Calu3 (cell line): ENCODE measurements at regions not wholly inside any gene's neighbourhood (a gene's known extent, or its start where the extent isn't known, plus 50 kb on each side); places are given as distances from the start of the nearest gene placed in this dataset.

Experiments used
- BruUV-seq: library from RNA; stranded (reverse); fragments of 400-500 nt; replicated peaks from 2 replicates; lab custom pipeline; 2021; lab: Mats Ljungman, UMichigan
- CTCF ChIA-PET: fragments of 300-600 bp; sonication (Branson Sonifier 250); formaldehyde crosslinking; loops from one replicate; lab custom pipeline; 2022; ENCODE audit warnings: antibody characterized with exemption; lab: Charles Lee
- DNase-seq: peaks from one replicate; pipeline ENCODE4 v3.0.0; 2022
- H3K27ac Mint-ChIP-seq: one replicate; pipeline ENCODE4 v1.8.0; 2022; ENCODE audit warnings: mixed read lengths; ENCODE audit not compliant: unreplicated experiment
- H3K27me3 Mint-ChIP-seq: one replicate; pipeline ENCODE4 v1.8.0; 2022; ENCODE audit warnings: mixed read lengths; ENCODE audit not compliant: unreplicated experiment
- H3K36me3 Mint-ChIP-seq: one replicate; pipeline ENCODE4 v1.8.0; 2022; ENCODE audit warnings: mild to moderate bottlenecking, moderate library complexity, mixed read lengths; ENCODE audit not compliant: insufficient read depth, unreplicated experiment
- H3K4me1 Mint-ChIP-seq: one replicate; pipeline ENCODE4 v1.8.0; 2022; ENCODE audit warnings: mild to moderate bottlenecking, low read depth, mixed read lengths; ENCODE audit not compliant: unreplicated experiment
- H3K4me3 Mint-ChIP-seq: one replicate; pipeline ENCODE4 v1.8.0; 2022; ENCODE audit warnings: mild to moderate bottlenecking, low read depth, moderate library complexity, mixed read lengths; ENCODE audit not compliant: unreplicated experiment
- H3K9me3 Mint-ChIP-seq: one replicate; pipeline ENCODE4 v1.8.0; 2022; ENCODE audit warnings: low read depth, mixed read lengths; ENCODE audit not compliant: unreplicated experiment
- CTCF ChIP-seq: fragments of 200-600 bp; IDR thresholded peaks from one replicate; pipeline ENCODE4 v1.8.0; 2022; ENCODE audit warnings: antibody characterized with exemption; ENCODE audit not compliant: unreplicated experiment
- intact Hi-C: fragments of 100-400 bp; cut with micrococcal nuclease; formaldehyde crosslinking; loops from one replicate; pipeline ENCODE4 v1.10.0; 2022; ENCODE audit not compliant: unreplicated experiment

GRCh38 chr12:43114316-43114715 lies 437.7 kb downstream of the ADAMTS20 start:
- intact Hi-C loops = no loop called here
- H3K9me3 Mint-ChIP-seq = no peaks in the 10 kb centered on the region
- BruUV-seq = no TSS peak
- no peaks in the 10 kb centered on the region for H3K36me3 Mint-ChIP-seq
- no peak overlapping the region for H3K4me3 Mint-ChIP-seq
- no peak overlapping the region for H3K27ac Mint-ChIP-seq
- no peak for DNase-seq
- peaks cover 23% of the 10 kb centered on the region for H3K4me1 Mint-ChIP-seq
- CTCF ChIA-PET = no interaction called here
- TF ChIP-seq CTCF = no peak
- H3K27me3 Mint-ChIP-seq = no peaks in the 10 kb centered on the region

- no peak for DNase-seq
- TF ChIP-seq CTCF = no peak
- no peak overlapping the region for H3K27ac Mint-ChIP-seq
- CTCF ChIA-PET = no interaction called here
- no TSS peak for BruUV-seq
- H3K36me3 Mint-ChIP-seq = no peaks in the 10 kb centered on the region
- H3K9me3 Mint-ChIP-seq = peaks cover 2% of the 10 kb centered on the region
- H3K27me3 Mint-ChIP-seq = no peaks in the 10 kb centered on the region
- no peak overlapping the region for H3K4me3 Mint-ChIP-seq
- intact Hi-C loops = no loop called here
- peaks cover 30% of the 10 kb centered on the region for H3K4me1 Mint-ChIP-seq
These were observed 438.4 kb downstream of the ADAMTS20 start for GRCh38 chr12:43113616-43114015.

DNA sequence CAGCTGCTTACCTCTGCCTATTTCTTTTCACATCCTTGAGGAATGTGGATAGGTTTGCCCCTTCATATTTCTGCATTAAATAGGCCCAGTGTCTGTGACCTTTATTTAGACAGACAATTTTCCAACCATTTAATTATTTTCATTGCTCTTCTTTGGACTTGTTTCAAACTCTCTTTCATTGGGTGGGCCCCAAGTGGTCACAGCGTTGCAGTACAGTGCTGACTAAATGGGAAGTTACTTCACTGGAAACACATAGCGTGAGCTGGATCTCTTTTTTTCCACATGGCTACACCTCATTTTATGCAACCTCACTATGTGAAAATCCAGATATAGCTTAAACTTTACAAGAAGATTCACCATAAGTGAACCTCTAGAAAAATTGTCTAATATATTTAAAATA lies 438.9 kb downstream of the ADAMTS20 start:
- Mint-ChIP-seq H3K4me3 (no peak overlapping the region), H3K36me3 (no peaks in the 10 kb centered on the region), H3K27me3 (no peaks in the 10 kb centered on the region), H3K4me1 (peaks cover 32% of the 10 kb centered on the region), H3K9me3 (peaks cover 2% of the 10 kb centered on the region), H3K27ac (no peak overlapping the region)
- CTCF ChIA-PET = no interaction called here
- no peak for TF ChIP-seq CTCF
- no TSS peak for BruUV-seq
- intact Hi-C loops = no loop called here
- no peak for DNase-seq

GRCh38 chr12:43112101-43112920 lies 439.7 kb downstream of the ADAMTS20 start:
- no TSS peak for BruUV-seq
- CTCF ChIA-PET = no interaction called here

More at GRCh38 chr12:43112101-43112920, 439.7 kb downstream of the ADAMTS20 start:
- Mint-ChIP-seq H3K36me3 (no peaks in the 10 kb centered on the region), H3K9me3 (peaks cover 2% of the 10 kb centered on the region), H3K27me3 (no peaks in the 10 kb centered on the region), H3K4me1 (peaks cover 32% of the 10 kb centered on the region), H3K27ac (no peak overlapping the region), H3K4me3 (no peak overlapping the region)
- no peak for TF ChIP-seq CTCF
- intact Hi-C loops = no loop called here
- no peak for DNase-seq
